T-cell (primary cell): ENCODE measurements at regions not wholly inside any gene's neighbourhood (a gene's known extent, or its start where the extent isn't known, plus 50 kb on each side); places are given as distances from the start of the nearest gene placed in this dataset.

Source experiments
- ATAC-seq, 4 experiments: fragments of 200-7000 bp in 3 of 4; fragments of 150-1000 bp in 1 of 4; cut with Tn5 transposase; replicated peaks in 1 of 4; 1 replicate in 3 of 4; 2 replicates in 1 of 4; pipeline ENCODE4 v1.10.0; 2021; ENCODE audit warnings: moderate library complexity in 3 of 4, mild to moderate bottlenecking in 2 of 4, moderate number of reproducible peaks in 1 of 4
- CTCF ChIA-PET, 2 donors: fragments of 300-600 bp; sonication (Branson Sonifier 250); formaldehyde crosslinking; loops; one replicate each; lab custom pipeline; 2022; ENCODE audit warnings: antibody characterized with exemption in 2 of 2; lab: Charles Lee
- POLR2A ChIA-PET, 2 donors: fragments of 300-600 bp; sonication (Branson Sonifier 250); formaldehyde crosslinking; loops; one replicate each; lab custom pipeline; 2022; ENCODE audit warnings: antibody characterized with exemption in 2 of 2; lab: Charles Lee
- DNase-seq, 35 experiments: peaks; one replicate each; pipeline versions ENCODE4 v3.0.0 to v3.0.0-alpha.2; 2013 to 2023
- H3K27ac ChIP-seq: one replicate; pipeline ENCODE4 v1.5.1; 2013; ENCODE audit warnings: low read length
- H3K27me3 ChIP-seq, 2 experiments: replicated peaks in 1 of 2; 1 replicate in 1 of 2; 2 replicates in 1 of 2; pipeline versions ENCODE4 v1.6.1 to v1.7.0; 2013; ENCODE audit warnings: low read length in 1 of 2, mixed read lengths in 1 of 2; ENCODE audit not compliant: control insufficient read depth in 2 of 2, insufficient read depth in 2 of 2; ENCODE audit errors: extremely low read depth in 1 of 2
- H3K36me3 ChIP-seq, 2 donors: 1 replicate in 1 of 2; 2 replicates in 1 of 2; pipeline versions ENCODE4 v1.6.1 to v1.7.0; 2013; ENCODE audit warnings: low read length in 1 of 2; ENCODE audit not compliant: control insufficient read depth in 2 of 2, insufficient read depth in 1 of 2; ENCODE audit errors: extremely low read depth in 1 of 2
- H3K4me1 ChIP-seq, 2 experiments: 1 replicate in 1 of 2; 2 replicates in 1 of 2; pipeline versions ENCODE4 v1.6.1 to v1.7.0; 2013; ENCODE audit warnings: low read length in 2 of 2, mixed read lengths in 1 of 2; ENCODE audit not compliant: insufficient read depth in 2 of 2, control insufficient read depth in 1 of 2; ENCODE audit errors: extremely low read depth in 1 of 2
- H3K4me3 ChIP-seq, 2 donors: 1 replicate in 1 of 2; 2 replicates in 1 of 2; pipeline versions ENCODE4 v1.5.1 to v1.7.0; 2013; ENCODE audit warnings: mild to moderate bottlenecking in 2 of 2, low read length in 1 of 2, moderate library complexity in 1 of 2; ENCODE audit not compliant: control insufficient read depth in 1 of 2; ENCODE audit errors: extremely low read depth in 1 of 2
- H3K9me3 ChIP-seq: 2 replicates; pipeline ENCODE4 v1.7.0; 2013
- H3K27ac Mint-ChIP-seq, 2 donors: one replicate each; pipeline ENCODE4 v1.8.0; 2020 to 2021; ENCODE audit warnings: mild to moderate bottlenecking in 2 of 2, mixed read lengths in 2 of 2
- H3K27me3 Mint-ChIP-seq, 2 donors: one replicate each; pipeline ENCODE4 v1.8.0; 2021 to 2022; ENCODE audit warnings: mixed read lengths in 2 of 2
- H3K36me3 Mint-ChIP-seq: one replicate; pipeline ENCODE4 v1.8.0; 2021; ENCODE audit warnings: mixed read lengths
- H3K4me1 Mint-ChIP-seq, 3 donors: one replicate each; pipeline ENCODE4 v1.8.0; 2020 to 2022; ENCODE audit warnings: mixed read lengths in 3 of 3, mild to moderate bottlenecking in 1 of 3
- H3K4me3 Mint-ChIP-seq, 3 donors: one replicate each; pipeline ENCODE4 v1.8.0; 2020 to 2022; ENCODE audit warnings: mild to moderate bottlenecking in 3 of 3, mixed read lengths in 3 of 3, moderate library complexity in 3 of 3
- H3K9me3 Mint-ChIP-seq, 3 donors: one replicate each; pipeline ENCODE4 v1.8.0; 2020 to 2022; ENCODE audit warnings: mixed read lengths in 3 of 3
- WGBS: methylation state at CpG from one replicate; pipeline ENCODE4 v1.1.5; 2013; ENCODE audit warnings: missing lambda C conversion rate; ENCODE audit not compliant: insufficient coverage; 5-methylcytosine and 5-hydroxymethylcytosine counted together

- Histone ChIP-seq H3K27me3 (peaks cover 0 to 2% of the 10 kb centered on the region in 2 experiments), H3K36me3 (no peaks in the 10 kb centered on the region), H3K9me3 (no peaks in the 10 kb centered on the region), H3K4me3 (no peak overlapping the region), H3K27ac (no peak overlapping the region), H3K4me1 (no peaks in the 10 kb centered on the region)
- Mint-ChIP-seq H3K27me3 (no peaks in the 10 kb centered on the region), H3K4me1 (no peaks in the 10 kb centered on the region), H3K4me3 (no peak overlapping the region), H3K36me3 (no peaks in the 10 kb centered on the region), H3K9me3 (no peaks in the 10 kb centered on the region), H3K27ac (no peak overlapping the region)
- DNase-seq: no peak
- no peak for ATAC-seq
- ChIA-PET CTCF (no interaction called here), POLR2A (no interaction called here)
- WGBS: 93% methylated on average over 5 of the region's 8 CpGs
These were observed 311.8 kb downstream of the FBXO15 start for GRCh38 chr18:73835656-73836364.

GRCh38 chr18:73835039-73835438 lies 312.6 kb downstream of the FBXO15 start:
- no peak overlapping the region for H3K4me3 ChIP-seq
- Mint-ChIP-seq H3K27ac (no peak overlapping the region), H3K4me3 (no peak overlapping the region), H3K4me1 (no peaks in the 10 kb centered on the region), H3K9me3 (no peaks in the 10 kb centered on the region), H3K27me3 (no peaks in the 10 kb centered on the region), H3K36me3 (no peaks in the 10 kb centered on the region)
- no peak for DNase-seq
- H3K9me3 ChIP-seq: no peaks in the 10 kb centered on the region
- no peaks in the 10 kb centered on the region for H3K36me3 ChIP-seq
- H3K4me1 ChIP-seq: no peaks in the 10 kb centered on the region
- no peak for ATAC-seq
- 70% methylated on average over 2 of the region's 3 CpGs for WGBS
- H3K27ac ChIP-seq: no peak overlapping the region
- CTCF ChIA-PET: no interaction called here
- POLR2A ChIA-PET: no interaction called here
- H3K27me3 ChIP-seq: peaks cover 0 to 2% of the 10 kb centered on the region in 2 experiments

GRCh38 chr18:73831688-73832087 lies 315.9 kb downstream of the FBXO15 start:
- H3K9me3 ChIP-seq: no peaks in the 10 kb centered on the region
- H3K4me1 ChIP-seq: no peaks in the 10 kb centered on the region
- DNase-seq (no peak), ATAC-seq (no peak)
- no peaks in the 10 kb centered on the region for H3K36me3 Mint-ChIP-seq
- CTCF ChIA-PET: no interaction called here
- peaks cover 0 to 5% of the 10 kb centered on the region in 2 experiments for H3K27me3 ChIP-seq
- H3K4me1 Mint-ChIP-seq: no peaks in the 10 kb centered on the region
- no peaks in the 10 kb centered on the region for H3K9me3 Mint-ChIP-seq
- H3K4me3 Mint-ChIP-seq: no peak overlapping the region
- no peak overlapping the region for H3K27ac Mint-ChIP-seq
- POLR2A ChIA-PET: no interaction called here
- 75% methylated on average over 6 of the region's 6 CpGs for WGBS
- no peak overlapping the region for H3K4me3 ChIP-seq
- no peak overlapping the region for H3K27ac ChIP-seq
- no peaks in the 10 kb centered on the region for H3K27me3 Mint-ChIP-seq
- no peaks in the 10 kb centered on the region for H3K36me3 ChIP-seq

GRCh38 chr18:73829146-73829545 lies 318.5 kb downstream of the FBXO15 start:
- 90% methylated on average over 5 of the region's 7 CpGs for WGBS
- Mint-ChIP-seq H3K27me3 (peaks cover 0 to 2% of the 10 kb centered on the region in 2 donors), H3K9me3 (no peaks in the 10 kb centered on the region), H3K4me1 (no peaks in the 10 kb centered on the region), H3K4me3 (no peak overlapping the region), H3K27ac (no peak overlapping the region), H3K36me3 (no peaks in the 10 kb centered on the region)
- CTCF ChIA-PET: interaction anchor here in 1 of 2 donors (0.7 kb wide), 1 partner anchor 1210 kb away, joined by 3 read pairs; no protein-coding TSS in a partner anchor
- no peak for ATAC-seq
- Histone ChIP-seq H3K27ac (no peak overlapping the region), H3K4me1 (no peaks in the 10 kb centered on the region), H3K9me3 (no peaks in the 10 kb centered on the region), H3K36me3 (no peaks in the 10 kb centered on the region), H3K27me3 (peaks cover 0 to 5% of the 10 kb centered on the region in 2 experiments), H3K4me3 (no peak overlapping the region)
- POLR2A ChIA-PET: no interaction called here
- DNase-seq: no peak

GRCh38 chr18:73827801-73828200 lies 319.8 kb downstream of the FBXO15 start:
- Mint-ChIP-seq H3K9me3 (no peaks in the 10 kb centered on the region), H3K27ac (no peak overlapping the region), H3K4me3 (no peak overlapping the region), H3K27me3 (peaks cover 0 to 3% of the 10 kb centered on the region in 2 donors), H3K36me3 (no peaks in the 10 kb centered on the region), H3K4me1 (no peaks in the 10 kb centered on the region)
- ChIA-PET POLR2A (no interaction called here), CTCF (no interaction called here)
- no peak overlapping the region for H3K4me3 ChIP-seq
- DNase-seq (no peak), ATAC-seq (no peak)
- peaks cover 0 to 5% of the 10 kb centered on the region in 2 experiments for H3K27me3 ChIP-seq
- H3K9me3 ChIP-seq: no peaks in the 10 kb centered on the region
- H3K4me1 ChIP-seq: no peaks in the 10 kb centered on the region
- H3K27ac ChIP-seq: no peak overlapping the region
- no peaks in the 10 kb centered on the region for H3K36me3 ChIP-seq
- 83% methylated on average over 4 of the region's 7 CpGs for WGBS

GRCh38 chr18:73826098-73826497 lies 321.5 kb downstream of the FBXO15 start:
- no peak overlapping the region for H3K27ac Mint-ChIP-seq

More at GRCh38 chr18:73826098-73826497, 321.5 kb downstream of the FBXO15 start:
- Mint-ChIP-seq H3K4me3 (no peak overlapping the region), H3K27me3 (peaks cover 0 to 3% of the 10 kb centered on the region in 2 donors), H3K4me1 (no peaks in the 10 kb centered on the region), H3K36me3 (no peaks in the 10 kb centered on the region), H3K9me3 (no peaks in the 10 kb centered on the region)
- no peak for ATAC-seq
- no peaks in the 10 kb centered on the region for H3K4me1 ChIP-seq
- no peak overlapping the region for H3K27ac ChIP-seq
- H3K9me3 ChIP-seq: no peaks in the 10 kb centered on the region
- CTCF ChIA-PET: no interaction called here
- WGBS: no CpG with 5 or more reads among the region's 2 CpGs
- POLR2A ChIA-PET: no interaction called here
- no peak for DNase-seq
- peaks cover 0 to 2% of the 10 kb centered on the region in 2 experiments for H3K27me3 ChIP-seq
- H3K36me3 ChIP-seq: no peaks in the 10 kb centered on the region
- no peak overlapping the region for H3K4me3 ChIP-seq
